HepG2 (cell line): ENCODE measurements at regions not wholly inside any gene's neighbourhood (a gene's known extent, or its start where the extent isn't known, plus 50 kb on each side); places are given as distances from the start of the nearest gene placed in this dataset.

Experiments used
- ATAC-seq: fragments of 200-7000 bp; cut with Tn5 transposase; 3 replicates; pipeline ENCODE4 v1.9.1; 2020; ENCODE audit warnings: mild to moderate bottlenecking, moderate library complexity
- BruUV-seq: library from RNA; stranded (reverse); fragments of 400-500 nt; replicated peaks from 2 replicates; lab custom pipeline; 2021; lab: Mats Ljungman, UMichigan
- CTCF ChIA-PET: fragments of 300-600 bp; formaldehyde crosslinking; extraction: SDS; loops from one replicate; lab custom pipeline; 2021; ENCODE audit warnings: low total read pairs, inconsistent platforms, low intra/inter-chr PET ratio; lab: Yijun Ruan, JAX
- POLR2A ChIA-PET: fragments of 350-600 bp; sonication (Branson Sonifier 250); formaldehyde crosslinking; loops from one replicate; lab custom pipeline; 2020; ENCODE audit warnings: antibody characterized with exemption, inconsistent platforms; lab: Yijun Ruan, JAX
- DNase-seq: peaks from one replicate; pipeline ENCODE4 v3.0.0-alpha.2; 2015; ENCODE audit warnings: low spot score
- FAIRE-seq: peaks from 3 replicates; lab custom pipeline; 2011; peaks lifted over from hg19 to GRCh38; lab: Jason Lieb, UNC
- H2AFZ ChIP-seq: one replicate; pipeline ENCODE4 v1.6.1; 2011; ENCODE audit warnings: low read length, inconsistent platforms
- H3K27ac ChIP-seq: fragments of 300-600 bp; 3 replicates; pipeline ENCODE4 v1.8.0; 2011; ENCODE audit warnings: mixed run types, mild to moderate bottlenecking, mixed read lengths, low read length, inconsistent platforms; ENCODE audit not compliant: insufficient read depth; ENCODE audit errors: extremely low read length
- H3K27me3 ChIP-seq, 2 experiments: fragments of 200-600 bp in 1 of 2; 2 replicates in 1 of 2; 3 replicates in 1 of 2; pipeline versions ENCODE4 v1.6.0 to v1.8.0; 2011; ENCODE audit warnings: low read length in 2 of 2, mild to moderate bottlenecking in 2 of 2, moderate library complexity in 2 of 2, inconsistent platforms in 1 of 2; ENCODE audit not compliant: insufficient read depth in 2 of 2, control insufficient read depth in 1 of 2
- H3K36me3 ChIP-seq, 2 experiments: fragments of 200-600 bp in 1 of 2; replicated peaks in 1 of 2; 2 replicates in 1 of 2; 3 replicates in 1 of 2; pipeline versions ENCODE4 v1.5.1 to v1.8.0; 2011; ENCODE audit warnings: low read length in 2 of 2, inconsistent platforms in 1 of 2; ENCODE audit not compliant: insufficient read depth in 2 of 2, control insufficient read depth in 1 of 2
- H3K4me1 ChIP-seq: 2 replicates; pipeline ENCODE4 v1.5.1; 2012; ENCODE audit warnings: low read length, inconsistent platforms; ENCODE audit not compliant: insufficient read depth
- H3K4me2 ChIP-seq: 2 replicates; pipeline ENCODE4 v1.6.0; 2011; ENCODE audit warnings: low read depth, low read length, inconsistent platforms
- H3K4me3 ChIP-seq, 3 experiments: fragments of 200-600 bp in 1 of 3; sonication (generic), shearing (Covaris generic) in 1 of 3; replicated peaks in 1 of 3; 2 replicates each; pipeline ENCODE4 v1.5.1; 2011 to 2016; ENCODE audit warnings: low read length in 3 of 3, inconsistent platforms in 2 of 3, low read depth in 2 of 3, mild to moderate bottlenecking in 2 of 3, control low read depth in 1 of 3, mixed read lengths in 1 of 3; ENCODE audit not compliant: insufficient read depth in 1 of 3
- H3K79me2 ChIP-seq: one replicate; pipeline ENCODE4 v1.6.1; 2011; ENCODE audit warnings: low read length, inconsistent platforms; ENCODE audit not compliant: insufficient read depth
- H3K9ac ChIP-seq: 2 replicates; pipeline ENCODE4 v1.6.0; 2011; ENCODE audit warnings: mild to moderate bottlenecking, low read depth, low read length, inconsistent platforms; ENCODE audit not compliant: insufficient read depth
- H3K9me3 ChIP-seq: 2 replicates; pipeline ENCODE4 v1.5.1; 2012; ENCODE audit warnings: mild to moderate bottlenecking, low read length
- H4K20me1 ChIP-seq: 2 replicates; pipeline ENCODE4 v1.6.0; 2011; ENCODE audit warnings: inconsistent platforms, mild to moderate bottlenecking, low read length, moderate library complexity; ENCODE audit not compliant: insufficient read depth
- CEBPG ChIP-seq: IDR thresholded peaks from 2 replicates; pipeline ENCODE4 v1.6.1; 2016
- STAG1 ChIP-seq: sonication (generic); formaldehyde crosslinking; IDR thresholded peaks from 2 replicates; pipeline ENCODE4 v1.4.0; 2020; ENCODE audit warnings: missing genetic modification reagents
- ZNF234 ChIP-seq: sonication (generic); formaldehyde crosslinking; conservative IDR thresholded peaks from 2 replicates; pipeline ENCODE4 v1.5.1; 2020; ENCODE audit warnings: mild to moderate bottlenecking, missing genetic modification reagents
- ZNF460 ChIP-seq: sonication (generic); formaldehyde crosslinking; IDR thresholded peaks from 2 replicates; pipeline ENCODE4 v1.5.1; 2020; ENCODE audit warnings: missing genetic modification reagents, mild to moderate bottlenecking, borderline replicate concordance
- ZNF547 ChIP-seq: sonication (generic); formaldehyde crosslinking; IDR thresholded peaks from 2 replicates; pipeline ENCODE4 v1.5.1; 2020; ENCODE audit warnings: mild to moderate bottlenecking, missing genetic modification reagents
- ZSCAN12 ChIP-seq: sonication (generic); formaldehyde crosslinking; IDR thresholded peaks from 2 replicates; pipeline ENCODE4 v1.9.0; 2021; ENCODE audit warnings: mild to moderate bottlenecking, missing genetic modification reagents
- WGBS: methylation state at CpG from one replicate; pipeline ENCODE4 v1.1.6; 2017; ENCODE audit warnings: low lambda C conversion rate; 5-methylcytosine and 5-hydroxymethylcytosine counted together
- in situ Hi-C: cut with HindIII; loops from 2 replicates; pipeline ENCODE4 v1.10.0; 2017; ENCODE audit warnings: low pct_unique_long_range_greater_than_20kb; ENCODE audit not compliant: extremely low pct_ligation_motif_present
- intact Hi-C: fragments of 100-400 bp; cut with micrococcal nuclease; formaldehyde crosslinking; loops from one replicate; pipeline ENCODE4 v1.10.0; 2022; ENCODE audit not compliant: unreplicated experiment
- TF ChIP-seq, protein P1 (sequence below): sonication (generic); formaldehyde crosslinking; IDR thresholded peaks from 2 replicates; pipeline ENCODE4 v1.5.0; 2020; ENCODE audit warnings: mild to moderate bottlenecking, missing genetic modification reagents, moderate library complexity
- TF ChIP-seq, protein P2 (sequence below): IDR thresholded peaks from 2 replicates; pipeline ENCODE4 v1.6.1; 2016; ENCODE audit warnings: low read depth, missing genetic modification reagents, missing compliant biosample characterization
- TF ChIP-seq, protein P3 (sequence below), 2 experiments: sonication (generic) in 1 of 2; formaldehyde crosslinking in 1 of 2; IDR thresholded peaks; 2 replicates each; pipeline versions ENCODE4 v1.4.0 to v1.6.1; 2018 to 2020; ENCODE audit warnings: missing genetic modification reagents in 2 of 2, borderline replicate concordance in 1 of 2, low read depth in 1 of 2, mild to moderate bottlenecking in 1 of 2, missing biosample characterization in 1 of 2

DNA sequence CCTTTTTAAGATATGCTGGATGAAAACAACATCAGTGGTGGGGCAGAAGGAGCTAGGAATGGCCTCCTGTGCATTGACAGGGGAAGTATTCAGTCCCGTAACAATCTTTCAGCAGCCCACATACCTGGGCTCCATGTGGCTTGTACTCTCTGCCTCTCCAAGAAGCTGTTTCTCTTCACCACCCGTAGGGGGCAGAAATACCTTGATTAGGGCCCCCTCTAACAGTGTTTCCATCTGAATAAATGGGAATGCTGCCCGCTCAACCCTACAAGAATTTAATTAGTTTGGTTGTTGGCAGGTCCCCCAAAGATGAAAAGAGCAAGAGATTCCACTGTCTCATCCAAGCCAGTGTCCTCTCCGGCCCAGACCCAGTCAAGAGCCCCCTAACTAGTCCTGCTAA is 155.2 kb downstream of the SMIM20 start:
- Histone ChIP-seq H3K4me1 (no peaks in the 10 kb centered on the region), H2AFZ (no peak overlapping the region), H3K27ac (no peak overlapping the region), H3K9ac (no peak overlapping the region), H3K36me3 (no peaks in the 10 kb centered on the region), H3K79me2 (no peaks in the 10 kb centered on the region), H3K9me3 (no peaks in the 10 kb centered on the region), H3K27me3 (no peaks in the 10 kb centered on the region), H3K4me2 (no peak overlapping the region), H4K20me1 (no peaks in the 10 kb centered on the region), H3K4me3 (no peak overlapping the region)
- POLR2A ChIA-PET = no interaction called here
- TF ChIP-seq, protein P1, sequence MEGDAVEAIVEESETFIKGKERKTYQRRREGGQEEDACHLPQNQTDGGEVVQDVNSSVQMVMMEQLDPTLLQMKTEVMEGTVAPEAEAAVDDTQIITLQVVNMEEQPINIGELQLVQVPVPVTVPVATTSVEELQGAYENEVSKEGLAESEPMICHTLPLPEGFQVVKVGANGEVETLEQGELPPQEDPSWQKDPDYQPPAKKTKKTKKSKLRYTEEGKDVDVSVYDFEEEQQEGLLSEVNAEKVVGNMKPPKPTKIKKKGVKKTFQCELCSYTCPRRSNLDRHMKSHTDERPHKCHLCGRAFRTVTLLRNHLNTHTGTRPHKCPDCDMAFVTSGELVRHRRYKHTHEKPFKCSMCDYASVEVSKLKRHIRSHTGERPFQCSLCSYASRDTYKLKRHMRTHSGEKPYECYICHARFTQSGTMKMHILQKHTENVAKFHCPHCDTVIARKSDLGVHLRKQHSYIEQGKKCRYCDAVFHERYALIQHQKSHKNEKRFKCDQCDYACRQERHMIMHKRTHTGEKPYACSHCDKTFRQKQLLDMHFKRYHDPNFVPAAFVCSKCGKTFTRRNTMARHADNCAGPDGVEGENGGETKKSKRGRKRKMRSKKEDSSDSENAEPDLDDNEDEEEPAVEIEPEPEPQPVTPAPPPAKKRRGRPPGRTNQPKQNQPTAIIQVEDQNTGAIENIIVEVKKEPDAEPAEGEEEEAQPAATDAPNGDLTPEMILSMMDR (CRISPR knock-in tag) = peak; percentile 40
- no peak for TF ChIP-seq ZNF547
- TF ChIP-seq STAG1 (CRISPR knock-in tag) = peak; percentile 32; the same call in 1 of the 2 replicates
- intact Hi-C loops = no loop called here
- FAIRE-seq (no peak), DNase-seq (peak; percentile 6), ATAC-seq (peak; percentile 76)
- BruUV-seq = no TSS peak
- 11% methylated on average over 3 of the region's 4 CpGs for WGBS
- in situ Hi-C loops = no loop called here
- CTCF ChIA-PET = no interaction called here

DNA sequence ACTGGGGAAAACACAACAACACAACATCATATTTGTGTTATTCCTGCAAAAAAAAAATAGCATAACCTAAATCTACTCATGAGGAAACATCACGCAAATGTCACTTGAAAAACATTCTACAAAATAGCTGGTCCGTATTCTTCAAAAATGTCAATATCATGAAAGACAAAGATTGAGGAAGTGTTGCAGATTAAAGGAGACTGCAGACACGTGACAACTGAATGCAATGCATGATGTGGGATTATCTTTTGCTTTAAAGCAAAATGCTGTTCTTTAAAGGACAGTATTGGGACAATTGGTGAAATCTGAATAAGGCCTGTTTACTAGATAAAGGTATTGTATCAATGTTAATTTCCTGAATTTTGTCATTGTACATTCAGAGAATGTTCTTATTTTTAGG is 157.7 kb downstream of the SMIM20 start:
- DNase-seq (no peak), FAIRE-seq (no peak), ATAC-seq (no peak)
- ChIA-PET CTCF (no interaction called here), POLR2A (no interaction called here)
- Histone ChIP-seq H3K9ac (no peak overlapping the region), H4K20me1 (no peaks in the 10 kb centered on the region), H3K27me3 (peaks cover 0 to 4% of the 10 kb centered on the region in 2 experiments; a peak in 1 of 5 replicates), H3K9me3 (peaks cover 7% of the 10 kb centered on the region; the same call in 1 of the 2 replicates), H3K4me3 (no peak overlapping the region), H3K4me1 (no peaks in the 10 kb centered on the region), H2AFZ (no peak overlapping the region), H3K27ac (no peak overlapping the region), H3K4me2 (no peak overlapping the region), H3K79me2 (no peaks in the 10 kb centered on the region), H3K36me3 (no peaks in the 10 kb centered on the region)
- intact Hi-C loops = no loop called here
- no TSS peak for BruUV-seq
- TF ChIP-seq ZSCAN12 (CRISPR knock-in tag) (no peak), ZNF234 (CRISPR knock-in tag) (no peak), ZNF460 (no peak), CEBPG (CRISPR knock-in tag) (no peak)
- TF ChIP-seq, protein P2, sequence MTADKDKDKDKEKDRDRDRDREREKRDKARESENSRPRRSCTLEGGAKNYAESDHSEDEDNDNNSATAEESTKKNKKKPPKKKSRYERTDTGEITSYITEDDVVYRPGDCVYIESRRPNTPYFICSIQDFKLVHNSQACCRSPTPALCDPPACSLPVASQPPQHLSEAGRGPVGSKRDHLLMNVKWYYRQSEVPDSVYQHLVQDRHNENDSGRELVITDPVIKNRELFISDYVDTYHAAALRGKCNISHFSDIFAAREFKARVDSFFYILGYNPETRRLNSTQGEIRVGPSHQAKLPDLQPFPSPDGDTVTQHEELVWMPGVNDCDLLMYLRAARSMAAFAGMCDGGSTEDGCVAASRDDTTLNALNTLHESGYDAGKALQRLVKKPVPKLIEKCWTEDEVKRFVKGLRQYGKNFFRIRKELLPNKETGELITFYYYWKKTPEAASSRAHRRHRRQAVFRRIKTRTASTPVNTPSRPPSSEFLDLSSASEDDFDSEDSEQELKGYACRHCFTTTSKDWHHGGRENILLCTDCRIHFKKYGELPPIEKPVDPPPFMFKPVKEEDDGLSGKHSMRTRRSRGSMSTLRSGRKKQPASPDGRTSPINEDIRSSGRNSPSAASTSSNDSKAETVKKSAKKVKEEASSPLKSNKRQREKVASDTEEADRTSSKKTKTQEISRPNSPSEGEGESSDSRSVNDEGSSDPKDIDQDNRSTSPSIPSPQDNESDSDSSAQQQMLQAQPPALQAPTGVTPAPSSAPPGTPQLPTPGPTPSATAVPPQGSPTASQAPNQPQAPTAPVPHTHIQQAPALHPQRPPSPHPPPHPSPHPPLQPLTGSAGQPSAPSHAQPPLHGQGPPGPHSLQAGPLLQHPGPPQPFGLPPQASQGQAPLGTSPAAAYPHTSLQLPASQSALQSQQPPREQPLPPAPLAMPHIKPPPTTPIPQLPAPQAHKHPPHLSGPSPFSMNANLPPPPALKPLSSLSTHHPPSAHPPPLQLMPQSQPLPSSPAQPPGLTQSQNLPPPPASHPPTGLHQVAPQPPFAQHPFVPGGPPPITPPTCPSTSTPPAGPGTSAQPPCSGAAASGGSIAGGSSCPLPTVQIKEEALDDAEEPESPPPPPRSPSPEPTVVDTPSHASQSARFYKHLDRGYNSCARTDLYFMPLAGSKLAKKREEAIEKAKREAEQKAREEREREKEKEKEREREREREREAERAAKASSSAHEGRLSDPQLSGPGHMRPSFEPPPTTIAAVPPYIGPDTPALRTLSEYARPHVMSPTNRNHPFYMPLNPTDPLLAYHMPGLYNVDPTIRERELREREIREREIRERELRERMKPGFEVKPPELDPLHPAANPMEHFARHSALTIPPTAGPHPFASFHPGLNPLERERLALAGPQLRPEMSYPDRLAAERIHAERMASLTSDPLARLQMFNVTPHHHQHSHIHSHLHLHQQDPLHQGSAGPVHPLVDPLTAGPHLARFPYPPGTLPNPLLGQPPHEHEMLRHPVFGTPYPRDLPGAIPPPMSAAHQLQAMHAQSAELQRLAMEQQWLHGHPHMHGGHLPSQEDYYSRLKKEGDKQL = no peak
- TF ChIP-seq, protein P3, sequence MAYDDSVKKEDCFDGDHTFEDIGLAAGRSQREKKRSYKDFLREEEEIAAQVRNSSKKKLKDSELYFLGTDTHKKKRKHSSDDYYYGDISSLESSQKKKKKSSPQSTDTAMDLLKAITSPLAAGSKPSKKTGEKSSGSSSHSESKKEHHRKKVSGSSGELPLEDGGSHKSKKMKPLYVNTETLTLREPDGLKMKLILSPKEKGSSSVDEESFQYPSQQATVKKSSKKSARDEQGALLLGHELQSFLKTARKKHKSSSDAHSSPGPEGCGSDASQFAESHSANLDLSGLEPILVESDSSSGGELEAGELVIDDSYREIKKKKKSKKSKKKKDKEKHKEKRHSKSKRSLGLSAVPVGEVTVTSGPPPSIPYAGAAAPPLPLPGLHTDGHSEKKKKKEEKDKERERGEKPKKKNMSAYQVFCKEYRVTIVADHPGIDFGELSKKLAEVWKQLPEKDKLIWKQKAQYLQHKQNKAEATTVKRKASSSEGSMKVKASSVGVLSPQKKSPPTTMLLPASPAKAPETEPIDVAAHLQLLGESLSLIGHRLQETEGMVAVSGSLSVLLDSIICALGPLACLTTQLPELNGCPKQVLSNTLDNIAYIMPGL (CRISPR knock-in tag; IDR thresholded peaks at IDR 0.05; ENCODE audit: borderline replicate concordance in 1 of 2, low read depth in 1 of 2) = no peak
- in situ Hi-C loops = no loop called here
- WGBS = 47% methylated on average over 3 of the region's 3 CpGs
